ENCODE measurements at regions not wholly inside any gene's neighbourhood (a gene's known extent, or its start where the extent isn't known, plus 50 kb on each side); places are given as distances from the start of the nearest gene placed in this dataset.

DNA sequence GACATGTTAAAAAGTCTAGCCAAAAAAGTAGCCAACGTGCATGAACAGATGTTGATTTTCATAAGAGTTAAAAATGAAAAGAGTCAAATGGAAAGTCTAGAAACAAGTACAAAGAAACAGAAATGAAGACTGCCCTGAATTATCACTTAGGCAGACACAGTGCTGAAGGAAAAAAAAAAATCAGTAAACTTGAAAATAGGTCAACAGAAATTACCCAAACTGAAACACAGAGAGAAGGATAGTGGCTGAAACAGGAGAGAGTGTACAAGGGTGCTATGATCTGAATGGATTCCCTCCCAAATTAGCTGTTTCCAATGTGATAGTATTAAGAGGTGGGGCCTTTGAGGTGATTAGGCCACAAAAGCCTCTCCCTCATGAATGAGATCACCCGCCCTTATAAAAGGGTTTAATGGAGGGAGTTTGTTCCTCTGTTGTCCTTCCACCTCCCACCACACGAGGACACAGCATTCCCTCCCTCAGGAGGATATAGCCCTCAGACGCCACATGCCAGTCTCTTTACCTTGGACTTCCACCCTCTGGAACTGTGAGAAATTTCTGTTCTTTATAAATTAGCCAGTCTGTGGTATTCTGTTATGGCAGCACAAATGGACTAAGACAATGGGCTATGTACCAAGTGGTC lies 249.7 kb downstream of the AHR start:
- Histone ChIP-seq H3K9ac (ENCODE audit: low read depth in 1 of 2, low read length in 2 of 2) (no peak overlapping the region), H3K4me3 (ENCODE audit: low read depth in 1 of 2, low read length in 2 of 2) (no peak overlapping the region), H3K27ac (ENCODE audit: low read depth, low read length) (no peak overlapping the region), H3K27me3 (ENCODE audit: control insufficient read depth in 1 of 2, insufficient read depth in 2 of 2, low read length in 2 of 2) (no peaks in the 10 kb centered on the region), H3K4me1 (ENCODE audit: control insufficient read depth in 1 of 2, insufficient read depth in 2 of 2, low read length in 2 of 2) (no peaks in the 10 kb centered on the region), H3K36me3 (ENCODE audit: control insufficient read depth in 1 of 2, insufficient read depth in 2 of 2, low read length in 2 of 2) (no peaks in the 10 kb centered on the region), H3K9me3 (ENCODE audit: control insufficient read depth in 1 of 2, low read length in 2 of 2) (no peaks in the 10 kb centered on the region)

- no peaks in the 10 kb centered on the region for H3K4me1 ChIP-seq (ENCODE audit: control insufficient read depth in 1 of 2, insufficient read depth in 2 of 2, low read length in 2 of 2)
- no peaks in the 10 kb centered on the region for H3K27me3 ChIP-seq (ENCODE audit: control insufficient read depth in 1 of 2, insufficient read depth in 2 of 2, low read length in 2 of 2)
- no peaks in the 10 kb centered on the region for H3K9me3 ChIP-seq (ENCODE audit: control insufficient read depth in 1 of 2, low read length in 2 of 2)
- H3K4me3 ChIP-seq (ENCODE audit: low read depth in 1 of 2, low read length in 2 of 2) = no peak overlapping the region
- no peak overlapping the region for H3K9ac ChIP-seq (ENCODE audit: low read depth in 1 of 2, low read length in 2 of 2)
- H3K36me3 ChIP-seq (ENCODE audit: control insufficient read depth in 1 of 2, insufficient read depth in 2 of 2, low read length in 2 of 2) = no peaks in the 10 kb centered on the region
- H3K27ac ChIP-seq (ENCODE audit: low read depth, low read length) = no peak overlapping the region
Observed at GRCh38 chr7:17549406-17549805, 251.0 kb downstream of the AHR start.

GRCh38 chr7:17552373-17552772 lies 253.9 kb downstream of the AHR start:
- Histone ChIP-seq H3K27ac (ENCODE audit: low read depth, low read length) (no peak overlapping the region), H3K9me3 (ENCODE audit: control insufficient read depth in 1 of 2, low read length in 2 of 2) (no peaks in the 10 kb centered on the region), H3K9ac (ENCODE audit: low read depth in 1 of 2, low read length in 2 of 2) (no peak overlapping the region), H3K36me3 (ENCODE audit: control insufficient read depth in 1 of 2, insufficient read depth in 2 of 2, low read length in 2 of 2) (no peaks in the 10 kb centered on the region), H3K4me3 (ENCODE audit: low read depth in 1 of 2, low read length in 2 of 2) (no peak overlapping the region), H3K4me1 (ENCODE audit: control insufficient read depth in 1 of 2, insufficient read depth in 2 of 2, low read length in 2 of 2) (peaks cover 5 to 10% of the 10 kb centered on the region in 2 donors), H3K27me3 (ENCODE audit: control insufficient read depth in 1 of 2, insufficient read depth in 2 of 2, low read length in 2 of 2) (no peaks in the 10 kb centered on the region)

DNA sequence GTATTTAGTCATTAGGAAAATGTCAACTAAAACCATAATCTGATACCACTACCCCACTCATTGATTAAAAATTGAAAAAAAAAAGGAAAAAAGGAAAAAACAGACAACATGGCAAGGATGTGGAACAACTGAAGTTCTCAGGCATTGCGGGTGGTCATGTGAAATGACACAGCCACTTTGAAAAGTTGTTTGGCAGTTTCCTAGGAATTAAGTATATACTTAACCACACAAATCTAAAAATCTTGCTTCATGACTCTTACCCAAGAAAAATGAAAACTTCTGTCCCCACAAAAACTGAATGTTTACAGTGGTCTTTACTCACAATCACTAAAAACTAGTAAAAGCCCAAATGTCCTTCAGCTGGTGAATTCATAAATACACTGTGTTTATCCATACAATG lies 254.5 kb downstream of the AHR start:
- H3K27me3 ChIP-seq (ENCODE audit: control insufficient read depth in 1 of 2, insufficient read depth in 2 of 2, low read length in 2 of 2) = no peaks in the 10 kb centered on the region
- no peaks in the 10 kb centered on the region for H3K9me3 ChIP-seq (ENCODE audit: control insufficient read depth in 1 of 2, low read length in 2 of 2)
- H3K27ac ChIP-seq (ENCODE audit: low read depth, low read length) = no peak overlapping the region
- H3K4me1 ChIP-seq (ENCODE audit: control insufficient read depth in 1 of 2, insufficient read depth in 2 of 2, low read length in 2 of 2) = peaks cover 10 to 14% of the 10 kb centered on the region in 2 donors
- no peak overlapping the region for H3K9ac ChIP-seq (ENCODE audit: low read depth in 1 of 2, low read length in 2 of 2)
- no peaks in the 10 kb centered on the region for H3K36me3 ChIP-seq (ENCODE audit: control insufficient read depth in 1 of 2, insufficient read depth in 2 of 2, low read length in 2 of 2)
- H3K4me3 ChIP-seq (ENCODE audit: low read depth in 1 of 2, low read length in 2 of 2) = no peak overlapping the region

DNA sequence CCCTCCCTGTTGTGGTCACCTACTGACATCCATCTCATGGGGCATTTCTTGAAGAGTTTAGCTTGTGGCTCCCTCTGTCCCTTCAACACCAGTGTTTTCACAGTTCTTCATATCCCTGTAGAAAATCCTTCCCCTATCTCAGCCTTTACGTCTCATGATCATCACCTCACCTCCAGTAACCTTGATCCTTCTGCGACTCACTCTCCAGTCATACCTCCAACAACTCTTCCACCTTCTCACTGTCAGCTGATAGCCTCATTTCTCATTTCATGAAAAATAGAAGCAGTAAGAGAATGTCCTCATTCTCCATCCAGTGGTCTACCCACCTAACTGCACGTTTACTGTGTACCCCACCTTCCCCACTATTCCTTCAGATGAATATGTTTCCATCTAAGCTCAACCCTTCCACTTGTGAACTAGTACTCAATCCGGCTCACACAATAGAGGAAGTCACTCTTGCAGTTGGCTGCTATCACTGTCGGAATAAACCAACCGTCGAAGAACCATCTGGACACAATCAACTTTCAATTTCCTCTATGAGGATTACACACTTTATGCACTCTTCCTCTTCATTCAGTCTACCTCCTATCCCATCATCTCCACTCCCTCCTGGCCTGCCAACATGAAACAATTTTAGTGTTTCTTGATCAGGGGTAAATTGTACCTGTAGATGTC lies 256.0 kb downstream of the AHR start:
- no peaks in the 10 kb centered on the region for H3K36me3 ChIP-seq (ENCODE audit: control insufficient read depth in 1 of 2, insufficient read depth in 2 of 2, low read length in 2 of 2)
- no peaks in the 10 kb centered on the region for H3K27me3 ChIP-seq (ENCODE audit: control insufficient read depth in 1 of 2, insufficient read depth in 2 of 2, low read length in 2 of 2)
- peaks cover 13 to 30% of the 10 kb centered on the region in 2 donors for H3K4me1 ChIP-seq (ENCODE audit: control insufficient read depth in 1 of 2, insufficient read depth in 2 of 2, low read length in 2 of 2)
- H3K9ac ChIP-seq (ENCODE audit: low read depth in 1 of 2, low read length in 2 of 2) = no peak overlapping the region
- H3K4me3 ChIP-seq (ENCODE audit: low read depth in 1 of 2, low read length in 2 of 2) = no peak overlapping the region
- H3K9me3 ChIP-seq (ENCODE audit: control insufficient read depth in 1 of 2, low read length in 2 of 2) = no peaks in the 10 kb centered on the region
- H3K27ac ChIP-seq (ENCODE audit: low read depth, low read length) = no peak overlapping the region

DNA sequence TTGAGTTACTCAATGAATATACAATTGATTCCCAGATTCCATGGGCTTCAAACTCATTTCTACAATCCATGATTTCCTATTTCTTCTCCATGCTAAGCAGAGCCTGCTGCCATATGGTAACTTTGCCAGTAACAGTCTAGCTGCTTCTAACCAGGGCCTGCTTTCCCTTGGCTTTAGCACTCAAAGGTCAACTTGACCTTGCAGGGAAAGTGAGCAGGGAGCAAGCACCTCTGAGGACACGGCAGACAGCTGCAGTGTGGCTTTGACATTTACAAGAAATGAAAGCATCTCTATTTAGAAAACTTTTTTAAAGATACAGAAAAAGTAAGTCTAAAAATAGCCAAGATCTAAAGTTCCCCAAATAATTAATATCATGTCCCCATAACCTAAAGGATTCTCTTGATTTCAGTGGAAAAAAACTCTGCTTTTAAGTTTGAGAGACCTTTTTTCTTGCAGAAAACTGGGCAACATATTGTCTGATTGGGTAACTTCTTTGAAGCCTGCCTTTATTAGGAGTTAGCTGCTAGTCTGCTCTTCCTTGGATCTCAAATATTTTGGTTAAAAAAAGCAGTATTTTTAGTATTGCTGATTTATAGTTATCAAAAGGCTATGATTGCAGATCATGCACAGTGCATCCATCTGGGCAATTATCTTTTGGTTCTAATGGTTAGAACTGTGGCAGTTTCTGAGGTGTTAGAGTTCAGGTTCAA lies 257.9 kb downstream of the AHR start:
- Histone ChIP-seq H3K9me3 (ENCODE audit: control insufficient read depth in 1 of 2, low read length in 2 of 2) (no peaks in the 10 kb centered on the region), H3K36me3 (ENCODE audit: control insufficient read depth in 1 of 2, insufficient read depth in 2 of 2, low read length in 2 of 2) (no peaks in the 10 kb centered on the region), H3K4me3 (ENCODE audit: low read depth in 1 of 2, low read length in 2 of 2) (no peak overlapping the region), H3K27ac (ENCODE audit: low read depth, low read length) (no peak overlapping the region), H3K9ac (ENCODE audit: low read depth in 1 of 2, low read length in 2 of 2) (no peak overlapping the region), H3K4me1 (ENCODE audit: control insufficient read depth in 1 of 2, insufficient read depth in 2 of 2, low read length in 2 of 2) (peaks cover 13 to 34% of the 10 kb centered on the region in 2 donors), H3K27me3 (ENCODE audit: control insufficient read depth in 1 of 2, insufficient read depth in 2 of 2, low read length in 2 of 2) (no peaks in the 10 kb centered on the region)

GRCh38 chr7:17557251-17557671 lies 258.8 kb downstream of the AHR start:
- Histone ChIP-seq H3K4me3 (ENCODE audit: low read depth in 1 of 2, low read length in 2 of 2) (no peak overlapping the region), H3K9ac (ENCODE audit: low read depth in 1 of 2, low read length in 2 of 2) (no peak overlapping the region), H3K4me1 (ENCODE audit: control insufficient read depth in 1 of 2, insufficient read depth in 2 of 2, low read length in 2 of 2) (peaks cover 13 to 34% of the 10 kb centered on the region in 2 donors), H3K27me3 (ENCODE audit: control insufficient read depth in 1 of 2, insufficient read depth in 2 of 2, low read length in 2 of 2) (no peaks in the 10 kb centered on the region), H3K27ac (ENCODE audit: low read depth, low read length) (no peak overlapping the region), H3K36me3 (ENCODE audit: control insufficient read depth in 1 of 2, insufficient read depth in 2 of 2, low read length in 2 of 2) (no peaks in the 10 kb centered on the region), H3K9me3 (ENCODE audit: control insufficient read depth in 1 of 2, low read length in 2 of 2) (no peaks in the 10 kb centered on the region)

GRCh38 chr7:17558135-17558534 lies 259.7 kb downstream of the AHR start:
- Histone ChIP-seq H3K27ac (ENCODE audit: low read depth, low read length) (no peak overlapping the region), H3K4me1 (ENCODE audit: control insufficient read depth in 1 of 2, insufficient read depth in 2 of 2, low read length in 2 of 2) (peaks cover 13 to 34% of the 10 kb centered on the region in 2 donors), H3K27me3 (ENCODE audit: control insufficient read depth in 1 of 2, insufficient read depth in 2 of 2, low read length in 2 of 2) (no peaks in the 10 kb centered on the region), H3K36me3 (ENCODE audit: control insufficient read depth in 1 of 2, insufficient read depth in 2 of 2, low read length in 2 of 2) (no peaks in the 10 kb centered on the region), H3K4me3 (ENCODE audit: low read depth in 1 of 2, low read length in 2 of 2) (no peak overlapping the region), H3K9ac (ENCODE audit: low read depth in 1 of 2, low read length in 2 of 2) (no peak overlapping the region), H3K9me3 (ENCODE audit: control insufficient read depth in 1 of 2, low read length in 2 of 2) (no peaks in the 10 kb centered on the region)

DNA sequence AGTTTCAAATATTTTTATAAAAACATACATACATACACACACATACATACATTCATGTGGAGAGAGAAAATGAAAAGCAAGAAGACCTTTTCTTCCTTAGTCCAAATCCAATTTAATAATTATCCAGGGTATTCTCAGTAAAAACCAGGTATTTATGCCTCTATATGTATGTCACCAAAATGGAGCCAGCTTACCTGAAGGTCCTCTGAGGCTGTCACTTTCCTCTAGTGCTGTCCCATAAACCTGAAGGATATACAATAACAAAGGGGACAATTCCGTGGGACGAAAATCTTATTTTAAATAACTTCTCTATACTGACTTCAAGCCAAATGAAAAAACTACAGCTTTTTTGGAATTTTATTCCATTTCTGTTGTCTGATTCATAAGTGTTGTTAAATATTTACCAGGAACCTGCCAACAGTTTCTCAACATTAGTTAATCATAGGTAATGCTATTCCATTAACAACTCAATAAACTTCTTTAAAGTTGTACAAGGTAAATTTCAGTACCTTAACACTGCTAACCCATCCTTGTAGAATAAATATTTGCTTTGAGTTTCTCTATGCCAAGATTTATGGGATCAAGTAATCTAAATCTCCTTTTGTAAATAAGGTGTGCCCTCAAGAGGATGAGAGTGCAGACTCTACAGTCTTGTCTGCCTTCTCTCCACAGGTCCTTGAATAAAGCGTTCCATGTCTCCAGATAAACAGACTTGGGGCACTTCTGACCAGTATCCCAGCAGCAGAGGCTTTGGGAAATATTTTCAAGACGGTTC lies 260.3 kb downstream of the AHR start:
- Histone ChIP-seq H3K4me3 (ENCODE audit: low read depth in 1 of 2, low read length in 2 of 2) (no peak overlapping the region), H3K4me1 (ENCODE audit: control insufficient read depth in 1 of 2, insufficient read depth in 2 of 2, low read length in 2 of 2) (peaks cover 13 to 34% of the 10 kb centered on the region in 2 donors), H3K27me3 (ENCODE audit: control insufficient read depth in 1 of 2, insufficient read depth in 2 of 2, low read length in 2 of 2) (no peaks in the 10 kb centered on the region), H3K27ac (ENCODE audit: low read depth, low read length) (no peak overlapping the region), H3K36me3 (ENCODE audit: control insufficient read depth in 1 of 2, insufficient read depth in 2 of 2, low read length in 2 of 2) (no peaks in the 10 kb centered on the region), H3K9me3 (ENCODE audit: control insufficient read depth in 1 of 2, low read length in 2 of 2) (no peaks in the 10 kb centered on the region), H3K9ac (ENCODE audit: low read depth in 1 of 2, low read length in 2 of 2) (no peak overlapping the region)

GRCh38 chr7:17559388-17559787 lies 260.9 kb downstream of the AHR start:
- Histone ChIP-seq H3K9me3 (ENCODE audit: control insufficient read depth in 1 of 2, low read length in 2 of 2) (no peaks in the 10 kb centered on the region), H3K4me1 (ENCODE audit: control insufficient read depth in 1 of 2, insufficient read depth in 2 of 2, low read length in 2 of 2) (peaks cover 13 to 34% of the 10 kb centered on the region in 2 donors), H3K36me3 (ENCODE audit: control insufficient read depth in 1 of 2, insufficient read depth in 2 of 2, low read length in 2 of 2) (no peaks in the 10 kb centered on the region), H3K9ac (ENCODE audit: low read depth in 1 of 2, low read length in 2 of 2) (no peak overlapping the region), H3K27me3 (ENCODE audit: control insufficient read depth in 1 of 2, insufficient read depth in 2 of 2, low read length in 2 of 2) (no peaks in the 10 kb centered on the region), H3K4me3 (ENCODE audit: low read depth in 1 of 2, low read length in 2 of 2) (no peak overlapping the region), H3K27ac (ENCODE audit: low read depth, low read length) (no peak overlapping the region)
